OCI-M2 (cell line): ENCODE measurements at regions not wholly inside any gene's neighbourhood (a gene's known extent, or its start where the extent isn't known, plus 50 kb on each side); places are given as distances from the start of the nearest gene placed in this dataset.

Experiments
- DNase-seq: peaks from one replicate; lab custom pipeline; 2025; ENCODE audit not compliant: unreplicated experiment; lab: John Stamatoyannopoulos, UW

DNA sequence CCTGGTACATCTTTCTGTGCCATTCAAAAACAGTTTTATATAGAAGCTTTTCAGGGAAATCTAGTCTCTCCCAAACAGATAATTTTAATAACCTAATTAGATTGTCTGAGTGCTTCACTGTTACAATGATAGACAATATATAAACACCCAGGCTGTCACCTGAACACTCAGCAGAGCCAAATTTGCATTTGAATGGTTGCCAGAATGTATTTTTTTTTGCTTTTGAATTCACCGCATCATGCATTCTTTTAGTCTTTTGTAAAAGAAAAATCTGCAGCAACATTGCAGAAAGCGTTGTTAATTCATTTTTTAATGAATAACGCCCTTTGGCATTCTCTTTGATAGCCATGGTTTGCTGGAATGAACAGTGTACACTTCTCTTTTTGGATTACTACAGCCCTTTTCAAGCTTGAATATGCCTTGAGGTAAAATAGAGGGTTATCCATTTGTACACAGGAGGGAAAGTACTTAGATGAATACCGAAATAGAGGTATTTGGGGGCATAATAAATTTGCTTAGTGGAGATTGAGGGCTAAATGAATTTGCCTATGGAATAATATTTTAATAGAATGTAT lies 175.0 kb upstream of the EPHA5 start:
- DNase-seq: no peak

DNA sequence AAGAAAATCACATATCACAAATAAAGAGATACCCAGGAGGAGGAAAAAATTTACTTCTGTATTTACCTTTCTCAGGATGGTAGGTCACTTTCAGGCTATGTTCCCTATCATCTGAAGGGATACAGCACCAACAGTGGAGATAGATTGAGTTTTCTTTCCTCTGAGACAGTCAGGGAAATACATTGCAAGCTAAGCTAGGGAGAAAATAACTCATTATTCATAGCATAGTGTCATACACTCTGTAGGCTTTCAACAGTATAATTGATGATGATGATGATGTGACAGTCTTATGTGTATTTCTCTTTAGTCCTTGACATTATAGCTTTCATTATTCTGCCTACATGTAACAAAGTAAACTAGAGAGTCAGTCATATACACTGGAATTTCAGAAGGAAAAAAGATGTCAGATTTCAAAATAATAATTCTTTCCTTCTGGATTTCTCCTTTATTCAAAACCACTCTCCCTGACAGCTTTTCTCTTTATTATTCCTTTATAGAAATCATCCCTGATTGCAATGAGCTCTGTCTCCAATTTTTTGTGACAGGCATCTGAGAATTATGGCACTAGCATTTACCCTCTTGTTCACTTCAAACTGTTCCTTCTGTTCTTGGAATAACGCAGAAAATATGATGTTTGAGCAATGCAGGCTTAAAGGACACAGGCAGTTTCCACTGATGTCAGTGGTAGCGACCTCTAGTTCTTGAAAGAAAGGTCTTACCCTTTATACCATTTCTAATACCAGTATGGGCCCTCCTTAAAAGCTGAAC lies 169.1 kb upstream of the EPHA5 start:
- no peak for DNase-seq

DNA sequence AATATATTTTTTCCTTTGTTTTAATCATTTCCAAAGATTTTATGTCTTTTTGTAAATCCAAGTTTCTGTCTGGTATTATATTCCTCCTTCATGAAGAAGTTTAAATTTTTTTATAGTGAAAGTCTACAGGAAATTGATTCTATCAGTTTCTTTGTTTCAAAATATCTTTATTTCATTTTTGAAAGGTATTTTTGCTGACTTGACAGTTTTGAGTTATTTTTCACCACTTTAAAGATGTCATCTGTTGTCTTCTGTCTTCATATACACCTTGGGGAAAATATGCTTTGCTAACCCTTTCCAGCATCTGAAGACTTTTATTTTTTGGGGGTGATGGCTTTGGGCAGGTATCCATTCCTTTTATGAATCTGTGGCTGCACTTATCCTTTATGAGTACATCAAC lies 164.4 kb upstream of the EPHA5 start:
- DNase-seq: no peak

DNA sequence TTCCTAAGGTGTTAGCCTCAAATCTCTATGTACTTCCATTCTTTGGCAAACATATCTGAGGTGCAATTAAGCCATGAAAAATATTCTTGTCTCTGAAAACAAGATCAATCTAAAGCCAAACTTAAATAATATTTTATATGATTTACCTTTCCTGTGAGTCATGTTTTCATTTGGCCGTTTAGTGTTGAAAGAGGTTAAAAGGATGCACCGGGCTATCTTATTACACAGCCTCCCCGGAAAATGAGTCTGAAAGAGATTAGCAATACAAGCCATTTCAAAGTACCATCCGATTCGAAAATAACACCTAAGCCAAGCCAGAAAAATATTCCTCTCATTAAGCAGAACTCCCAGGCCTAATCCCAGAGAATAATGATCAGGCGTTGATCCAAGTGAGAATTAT lies 161.5 kb upstream of the EPHA5 start:
- DNase-seq: no peak

DNA sequence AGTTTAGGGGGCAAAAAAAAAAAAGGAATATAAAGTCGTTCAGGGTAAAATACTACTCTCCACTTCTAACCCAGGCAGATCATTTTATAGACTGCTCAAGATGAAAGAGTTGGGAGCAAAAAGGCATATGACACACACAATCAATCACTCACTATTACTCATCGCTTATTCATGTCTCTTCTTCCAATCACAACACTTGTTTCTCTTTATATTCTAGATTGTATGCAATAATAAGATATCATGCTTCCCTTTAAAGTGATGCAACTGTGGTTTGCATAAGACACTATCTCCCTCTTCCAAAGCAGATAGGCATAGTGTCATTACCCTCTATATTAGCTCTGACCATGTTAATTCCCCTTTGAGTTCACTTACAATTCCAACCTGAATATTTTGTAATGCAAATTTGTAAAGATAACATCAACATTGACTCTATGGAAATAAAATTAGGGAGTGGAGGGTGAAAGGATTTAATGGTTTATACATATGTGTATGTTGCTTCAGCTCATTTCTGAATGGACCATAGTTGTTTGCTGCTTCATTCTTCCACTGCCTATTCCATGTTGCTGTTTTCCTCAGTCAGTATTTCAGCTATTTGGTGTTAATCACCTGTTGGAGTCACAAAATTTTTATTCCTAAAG lies 154.9 kb upstream of the EPHA5 start:
- DNase-seq: no peak

DNA sequence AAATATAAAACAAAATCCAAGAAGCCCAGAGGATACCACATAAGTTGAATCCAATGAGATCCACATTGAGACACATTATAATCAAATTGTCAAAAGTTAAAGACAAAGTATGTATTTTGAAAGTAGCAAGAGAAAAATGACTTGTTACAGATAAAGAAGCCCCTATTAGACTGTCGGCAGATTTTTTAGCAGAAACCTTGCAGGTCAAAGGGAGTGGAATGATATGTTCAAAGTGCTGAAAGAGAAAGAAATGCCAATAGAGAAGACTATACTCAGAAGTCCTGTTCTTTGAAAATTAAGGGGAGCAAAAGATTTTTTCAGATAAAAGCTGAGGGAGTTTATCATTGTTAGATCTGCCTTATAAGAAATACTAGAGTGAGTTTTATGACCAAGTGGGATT lies 148.9 kb upstream of the EPHA5 start:
- no peak for DNase-seq

DNA sequence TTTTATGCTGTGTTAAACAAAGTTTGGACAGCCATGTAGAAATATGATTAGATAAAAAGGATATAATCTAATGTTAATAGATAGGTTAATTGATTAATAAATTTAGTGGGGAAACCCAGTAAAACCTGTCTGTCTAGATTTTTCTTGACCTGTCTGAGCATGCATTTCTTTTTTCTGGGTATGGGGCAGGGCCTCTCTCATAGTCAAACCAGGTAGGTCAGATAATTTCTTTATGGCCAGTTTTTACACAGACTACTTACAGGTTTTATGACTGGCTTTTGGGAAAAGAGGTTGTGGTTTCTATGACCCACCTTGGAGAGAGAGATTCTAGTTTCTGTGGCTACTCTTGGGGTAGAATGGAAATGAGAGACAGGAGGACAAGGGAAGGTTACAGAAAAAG lies 135.6 kb upstream of the EPHA5 start:
- no peak for DNase-seq

DNA sequence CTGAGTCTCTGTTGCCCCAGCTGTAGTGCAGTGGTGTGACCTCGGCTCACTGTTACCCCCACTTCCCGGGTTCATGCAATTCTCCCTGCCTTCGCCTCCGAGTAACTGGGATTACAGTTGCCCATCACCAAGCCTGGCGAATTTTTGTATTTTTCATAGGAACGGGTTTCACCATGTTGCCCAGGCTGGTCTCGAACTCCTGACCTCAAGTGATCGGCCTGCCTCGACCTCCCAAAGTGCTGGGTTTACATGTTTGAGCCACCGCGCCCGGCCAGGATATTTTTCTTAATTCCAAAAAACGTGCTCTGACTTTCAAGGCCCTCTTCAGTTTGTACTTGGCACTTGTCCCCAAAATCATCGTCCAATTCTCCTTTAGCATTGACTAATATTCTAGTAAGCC lies 129.2 kb upstream of the EPHA5 start:
- no peak for DNase-seq

DNA sequence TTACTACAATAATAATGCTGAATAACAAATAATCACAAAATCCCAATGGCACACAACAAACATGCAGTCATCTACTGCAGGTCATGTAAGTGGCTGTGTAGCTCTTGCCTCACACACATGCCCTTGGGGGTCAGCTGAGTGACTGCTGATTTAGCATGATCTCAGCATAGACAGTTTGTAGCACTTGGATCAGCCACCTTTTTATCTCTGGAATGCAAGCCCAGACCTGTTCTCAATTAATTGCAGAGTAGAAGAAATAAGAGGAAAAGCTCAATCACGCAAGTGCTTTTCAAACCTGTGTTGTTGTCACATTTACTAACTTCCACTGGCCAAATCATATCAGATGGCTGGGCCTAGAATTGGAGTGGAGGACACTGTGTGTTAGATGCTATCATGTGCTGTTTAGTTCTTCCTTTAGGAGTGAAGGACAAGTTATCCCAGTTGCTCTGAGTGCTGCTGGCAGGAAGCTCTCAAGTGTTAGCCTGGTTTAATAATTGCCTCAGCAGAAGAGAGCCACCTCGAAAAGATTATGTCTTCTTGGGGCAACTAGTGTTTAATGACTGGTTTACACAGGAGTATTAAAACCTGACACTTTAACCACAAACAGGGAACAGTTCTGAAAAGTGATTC lies 128.3 kb upstream of the EPHA5 start:
- no peak for DNase-seq

DNA sequence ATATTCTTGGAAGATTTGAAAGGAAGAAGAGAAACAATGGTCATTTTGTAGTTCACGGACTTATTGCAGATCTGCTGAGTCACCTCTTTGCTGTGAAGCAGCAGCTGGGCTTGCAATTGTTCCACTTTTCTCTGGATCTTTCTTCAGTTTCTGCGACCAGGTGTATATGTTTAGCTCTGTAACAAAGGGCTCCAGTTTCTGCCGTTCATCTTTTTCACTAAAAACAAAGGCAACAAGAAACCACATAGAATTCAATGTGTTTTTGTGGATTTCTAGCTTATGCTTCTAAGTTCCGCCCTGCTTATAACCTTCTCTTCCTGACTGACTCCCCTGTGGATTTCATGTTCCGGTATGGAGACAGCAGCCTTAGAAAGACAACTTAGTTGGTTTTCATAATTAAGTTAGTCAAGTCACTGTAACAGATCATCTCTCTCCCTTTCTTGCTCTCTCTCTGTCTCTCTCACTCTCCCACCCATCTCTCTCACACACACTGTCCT lies 121.6 kb upstream of the EPHA5 start:
- DNase-seq: no peak

DNA sequence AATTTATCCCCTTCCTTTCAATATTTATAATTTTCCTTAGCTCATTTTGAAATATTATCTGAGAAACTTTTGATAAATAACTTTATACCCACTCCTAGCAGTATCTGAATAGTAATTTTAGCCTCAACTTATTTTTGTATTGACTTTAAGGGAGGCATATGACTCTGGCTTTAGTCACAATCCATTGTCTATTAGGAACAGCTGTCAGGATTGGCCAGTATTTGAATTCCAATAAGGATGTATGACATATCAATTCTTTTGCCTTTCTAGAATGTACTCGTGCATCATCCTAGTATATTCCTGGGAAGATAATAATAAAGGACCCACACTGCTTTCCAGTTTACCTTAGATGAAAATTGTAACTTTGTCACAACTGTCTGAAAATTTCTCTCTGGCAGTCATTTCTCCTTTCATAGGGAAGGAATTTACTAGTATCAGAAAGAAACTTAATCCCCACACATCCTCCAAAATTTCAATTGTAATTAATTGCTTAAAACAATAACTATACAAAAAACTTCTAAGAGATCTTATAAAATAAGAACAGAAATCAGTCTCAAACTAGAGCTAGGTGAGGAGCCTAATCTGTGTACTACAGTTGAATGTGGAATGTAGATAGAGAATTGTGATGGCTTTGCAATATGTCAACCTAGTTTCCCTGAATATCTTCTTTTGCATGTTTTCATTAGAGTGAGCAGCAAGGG lies 121.0 kb upstream of the EPHA5 start:
- DNase-seq: no peak

DNA sequence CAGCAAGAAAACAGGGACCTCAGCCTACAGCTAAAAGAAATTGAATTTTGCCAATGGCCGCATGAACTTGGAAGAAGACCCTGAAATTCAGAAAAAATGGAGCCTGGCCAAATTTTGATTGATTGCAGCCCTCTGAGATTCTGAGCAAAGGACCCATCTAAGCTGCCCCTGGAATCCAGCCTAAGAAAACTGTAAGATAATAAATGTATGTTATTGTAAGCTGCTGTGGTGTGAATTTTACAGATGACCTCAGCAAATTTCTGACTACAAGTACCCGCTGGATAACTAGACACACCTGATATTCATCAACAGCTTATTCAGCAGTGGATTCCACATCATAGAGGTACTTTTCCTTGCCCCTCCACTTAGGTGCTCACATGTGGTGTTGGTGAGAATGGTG lies 119.5 kb upstream of the EPHA5 start:
- DNase-seq: no peak

DNA sequence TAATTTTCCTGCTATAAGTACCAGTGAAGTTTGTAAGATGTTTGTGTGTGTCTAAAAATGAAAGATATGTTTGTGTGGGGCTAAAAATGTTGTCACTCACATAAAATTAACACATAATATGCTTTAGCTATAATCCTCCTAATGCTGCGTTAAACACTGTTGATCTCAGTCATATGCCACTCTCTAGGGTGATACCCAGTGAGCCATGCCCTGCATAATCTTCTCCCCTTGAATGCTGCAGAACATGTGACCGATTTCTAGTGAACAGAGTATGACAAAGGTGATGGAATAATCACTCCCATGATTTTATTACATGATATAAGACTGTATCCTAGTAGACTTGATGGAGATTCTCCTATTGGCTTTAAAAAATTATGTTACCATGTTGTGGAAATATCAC lies 119.1 kb upstream of the EPHA5 start:
- no peak for DNase-seq

DNA sequence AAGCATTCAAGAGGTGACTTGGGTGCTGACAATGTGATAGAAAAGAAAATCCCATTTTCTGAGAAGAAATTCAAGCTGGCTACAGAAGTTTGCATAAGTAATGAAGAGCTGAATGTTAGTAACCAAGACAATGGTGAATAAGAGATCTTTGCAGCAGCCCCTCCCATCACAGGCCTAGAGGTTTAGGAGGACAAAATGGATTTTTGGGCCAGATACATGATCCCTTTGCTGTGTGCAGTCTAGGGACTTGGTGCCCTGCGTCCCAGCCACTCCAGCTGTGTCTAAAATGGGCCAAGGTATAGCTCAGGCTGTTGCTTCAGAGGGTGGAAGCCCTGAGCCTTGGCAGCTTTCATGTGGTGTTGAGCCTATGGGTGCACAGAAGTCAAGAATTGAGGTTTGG lies 107.0 kb upstream of the EPHA5 start:
- DNase-seq: no peak

DNA sequence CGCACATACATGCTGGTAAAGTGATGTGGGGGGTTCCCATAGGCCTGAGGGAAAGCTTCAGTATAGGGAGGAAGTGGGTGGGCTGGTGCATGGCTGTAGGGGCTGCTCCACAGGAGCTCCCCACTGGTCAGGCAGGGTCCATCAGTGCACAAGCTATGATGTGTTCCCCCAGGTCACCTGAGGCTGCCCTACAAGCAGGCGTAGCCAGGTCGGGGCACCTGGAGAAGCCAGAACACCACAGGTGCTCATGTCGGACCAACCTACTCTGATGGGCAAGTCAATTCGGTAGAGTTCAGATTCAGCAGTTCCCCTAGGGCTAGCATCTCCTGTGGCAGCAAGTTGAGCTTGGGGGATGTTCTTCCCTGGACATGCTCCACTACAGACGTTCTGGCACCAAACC lies 103.3 kb upstream of the EPHA5 start:
- DNase-seq: no peak

DNA sequence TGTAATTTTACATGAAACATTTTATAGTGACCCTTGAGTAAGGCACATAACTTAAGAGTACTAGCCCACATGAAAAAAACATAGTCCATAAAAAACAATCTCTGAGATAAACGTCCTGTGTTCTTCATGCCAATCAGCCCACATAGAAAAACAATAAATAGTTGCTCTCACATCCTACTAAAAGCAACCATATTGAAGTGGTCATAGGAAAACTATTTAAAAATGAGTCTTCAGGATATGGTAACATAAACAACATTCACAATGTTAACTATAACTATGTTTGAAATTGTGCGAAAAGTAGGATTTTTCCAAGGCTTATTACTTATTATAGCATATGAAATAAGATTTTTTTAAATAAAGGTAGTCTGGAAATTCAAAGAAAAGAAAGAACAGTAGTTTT lies 77.1 kb upstream of the EPHA5 start:
- no peak for DNase-seq

DNA sequence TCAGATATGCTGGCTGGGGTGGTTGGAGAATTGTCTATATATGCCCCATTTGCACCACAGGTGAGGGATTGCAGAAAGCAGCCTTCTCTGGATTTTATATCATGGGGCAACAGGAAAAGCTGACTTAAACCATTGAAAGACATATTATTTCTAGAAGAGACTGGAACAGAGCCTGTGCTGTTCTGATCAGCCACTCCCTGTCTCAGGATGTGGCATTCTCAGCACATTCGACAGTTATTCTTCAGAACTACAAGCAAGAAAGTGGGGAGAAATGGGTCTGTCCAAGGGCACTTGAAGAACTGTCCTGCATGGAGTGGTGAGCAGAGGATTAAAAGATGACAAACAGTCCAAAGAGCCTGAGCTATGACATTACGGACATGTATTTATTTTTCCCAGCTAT lies 67.8 kb upstream of the EPHA5 start:
- DNase-seq: peak; percentile 24

DNA sequence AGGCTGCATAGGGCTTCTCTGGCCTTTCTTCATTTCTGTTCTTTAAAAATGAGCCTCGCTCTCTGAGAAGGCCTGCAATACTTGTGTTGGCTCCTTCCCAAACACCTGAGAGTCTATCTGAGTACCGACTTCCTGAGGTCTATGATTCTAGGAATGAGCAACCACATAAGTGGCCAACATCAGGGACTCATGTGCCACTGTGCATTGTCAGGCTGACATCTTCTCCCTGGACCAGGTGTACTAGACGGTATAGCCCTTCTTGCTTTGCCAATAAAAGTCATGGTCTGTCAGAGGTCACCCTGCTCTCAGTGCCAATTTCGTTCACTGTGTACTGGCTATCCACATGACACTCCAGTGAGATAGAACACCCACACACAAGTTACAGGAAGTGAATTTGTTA lies 67.4 kb upstream of the EPHA5 start:
- DNase-seq: no peak

DNA sequence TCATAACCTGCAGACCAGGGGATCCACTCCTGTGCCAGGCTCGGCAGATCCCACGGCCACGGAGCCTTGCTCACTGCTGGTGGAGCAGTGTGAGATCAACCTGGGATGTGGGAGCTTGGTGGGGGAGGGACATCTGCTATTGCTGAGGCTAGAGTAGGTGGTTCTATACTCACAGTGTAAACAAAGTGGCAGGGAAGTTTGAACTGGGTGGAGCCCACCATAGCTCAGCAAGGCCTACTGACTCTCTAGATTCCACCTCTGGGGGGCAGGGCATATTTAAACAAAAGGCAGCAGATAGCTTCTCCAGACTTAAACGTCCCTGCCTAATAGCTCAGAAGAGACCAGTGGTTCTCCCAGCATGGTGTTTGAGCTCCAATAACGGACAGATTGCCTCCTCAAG lies 54.7 kb upstream of the EPHA5 start:
- DNase-seq: no peak
